Cardiac muscle cell (in vitro differentiated cells and primary cell): ENCODE measurements at regions not wholly inside any gene's neighbourhood (a gene's known extent, or its start where the extent isn't known, plus 50 kb on each side); places are given as distances from the start of the nearest gene placed in this dataset.
A peak's percentile ranks its signal among the peaks of the same experiment; 100 is the strongest.
"Not testable (repeated sequence)": the region's sequence is repeated elsewhere in the genome, so short reads cannot be mapped to it uniquely, and the experiment has no call there.

ENCODE experiments used
- DNase-seq, 2 donors: peaks; one replicate each; pipeline versions ENCODE4 v3.0.0 to v3.0.0-alpha.2; 2010 to 2017; ENCODE audit warnings: low read depth in 1 of 2, low spot score in 1 of 2
- H3K27ac ChIP-seq: fragments of 200-600 bp; sonication (generic); 2 replicates; pipeline ENCODE4 v1.5.1; 2016
- H3K27me3 ChIP-seq: fragments of 200-600 bp; sonication (generic); 2 replicates; pipeline ENCODE4 v1.6.0; 2016; ENCODE audit warnings: control low read depth
- H3K36me3 ChIP-seq: fragments of 200-600 bp; sonication (generic); 2 replicates; pipeline ENCODE4 v1.5.1; 2016; ENCODE audit warnings: control low read depth
- H3K4me1 ChIP-seq: fragments of 200-600 bp; sonication (generic); 2 replicates; pipeline ENCODE4 v1.8.1; 2017; ENCODE audit warnings: low read depth, mild to moderate bottlenecking, mixed run types
- H3K4me3 ChIP-seq: fragments of 200-600 bp; sonication (generic); 2 replicates; pipeline ENCODE4 v1.5.1; 2016; ENCODE audit warnings: mild to moderate bottlenecking
- H3K9me3 ChIP-seq: fragments of 200-600 bp; sonication (generic); 2 replicates; pipeline ENCODE4 v1.5.1; 2017; ENCODE audit warnings: low read depth, mild to moderate bottlenecking, control low read depth
- CTCF ChIP-seq: IDR thresholded peaks from 2 replicates; pipeline ENCODE4 v1.5.1; 2012; ENCODE audit warnings: low read depth, mild to moderate bottlenecking, low read length

- no peaks in the 10 kb centered on the region for H3K36me3 ChIP-seq
- H3K27ac ChIP-seq = no peak overlapping the region
- H3K27me3 ChIP-seq = no peaks in the 10 kb centered on the region
- no peaks in the 10 kb centered on the region for H3K9me3 ChIP-seq
- no peak overlapping the region for H3K4me3 ChIP-seq
- peak; percentile 10 to 31 for DNase-seq
- no peak for TF ChIP-seq CTCF
- peaks cover 7% of the 10 kb centered on the region for H3K4me1 ChIP-seq
These were observed 299.3 kb upstream of the DDI1 start for GRCh38 chr11:103737037-103737622.

GRCh38 chr11:103737747-103738146 is 298.7 kb upstream of the DDI1 start:
- no peaks in the 10 kb centered on the region for H3K27me3 ChIP-seq
- H3K4me3 ChIP-seq = no peak overlapping the region
- H3K27ac ChIP-seq = no peak overlapping the region
- no peaks in the 10 kb centered on the region for H3K9me3 ChIP-seq
- H3K36me3 ChIP-seq = no peaks in the 10 kb centered on the region
- peaks cover 7% of the 10 kb centered on the region for H3K4me1 ChIP-seq
- no peak for TF ChIP-seq CTCF
- peak in 1 of 2 donors; percentile 51 for DNase-seq

- not testable (repeated sequence) for H3K4me1 ChIP-seq, H3K9me3 ChIP-seq, H3K4me3 ChIP-seq, H3K27ac ChIP-seq, H3K36me3 ChIP-seq, H3K27me3 ChIP-seq
- peak; percentile 9 to 53 for DNase-seq
These were observed 297.2 kb upstream of the DDI1 start for GRCh38 chr11:103739074-103739796.

- Histone ChIP-seq H3K27me3 (no peaks in the 10 kb centered on the region), H3K36me3 (no peaks in the 10 kb centered on the region), H3K9me3 (no peaks in the 10 kb centered on the region), H3K27ac (no peak overlapping the region), H3K4me1 (no peaks in the 10 kb centered on the region), H3K4me3 (no peak overlapping the region)
- no peak for DNase-seq
- no peak for TF ChIP-seq CTCF
These were observed 291.8 kb upstream of the DDI1 start for GRCh38 chr11:103744496-103745153.

GRCh38 chr11:103749158-103749557 is 287.3 kb upstream of the DDI1 start:
- no peak for DNase-seq
- no peaks in the 10 kb centered on the region for H3K9me3 ChIP-seq
- no peak overlapping the region for H3K27ac ChIP-seq
- no peak overlapping the region for H3K4me3 ChIP-seq
- H3K36me3 ChIP-seq = no peaks in the 10 kb centered on the region
- no peaks in the 10 kb centered on the region for H3K4me1 ChIP-seq
- H3K27me3 ChIP-seq = no peaks in the 10 kb centered on the region
- TF ChIP-seq CTCF = no peak

GRCh38 chr11:103768816-103769215 is 267.6 kb upstream of the DDI1 start:
- no peaks in the 10 kb centered on the region for H3K4me1 ChIP-seq
- H3K4me3 ChIP-seq = no peak overlapping the region
- H3K27me3 ChIP-seq = no peaks in the 10 kb centered on the region
- H3K9me3 ChIP-seq = no peaks in the 10 kb centered on the region
- no peak for TF ChIP-seq CTCF
- H3K27ac ChIP-seq = no peak overlapping the region
- H3K36me3 ChIP-seq = no peaks in the 10 kb centered on the region
- DNase-seq = no peak
